ENCODE measurements at regions not wholly inside any gene's neighbourhood (a gene's known extent, or its start where the extent isn't known, plus 50 kb on each side); places are given as distances from the start of the nearest gene placed in this dataset.
A peak's percentile ranks its signal among the peaks of the same experiment; 100 is the strongest.

DNA sequence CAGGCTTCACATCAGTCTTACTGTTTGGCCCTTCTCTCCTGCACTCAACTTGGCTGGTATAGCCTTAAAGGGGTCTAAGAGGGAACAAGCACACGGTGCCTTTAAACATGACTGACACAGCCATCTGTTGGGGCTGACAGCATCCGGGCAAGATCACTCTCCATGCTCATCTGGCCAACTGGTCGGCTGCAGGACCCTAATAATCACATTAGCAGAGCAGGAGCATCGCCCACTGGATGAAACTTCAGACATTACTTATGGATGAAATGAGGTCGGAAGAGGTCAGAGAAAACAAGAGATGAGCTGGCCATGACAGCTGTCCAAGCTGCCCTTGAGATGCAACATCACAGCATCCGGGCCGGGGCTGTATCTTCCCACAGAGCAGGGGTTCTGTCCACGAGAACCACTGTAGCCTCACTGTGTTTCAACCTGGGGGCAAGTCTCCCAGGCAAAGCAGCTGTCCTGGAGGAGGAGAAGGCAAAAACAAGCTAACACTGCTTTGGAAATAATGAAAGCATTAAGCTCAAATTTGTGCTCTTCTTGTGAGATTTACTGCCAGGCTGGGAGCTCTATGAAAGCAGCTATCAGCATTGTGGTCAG lies 94.4 kb upstream of the TTC29 start:
- Mint-ChIP-seq H3K27ac (no peak overlapping the region), H3K4me3 (no peak overlapping the region), H3K27me3 (ENCODE audit: low read depth) (peaks cover 11% of the 10 kb centered on the region), H3K36me3 (ENCODE audit: low read depth) (no peaks in the 10 kb centered on the region), H3K9me3 (no peaks in the 10 kb centered on the region), H3K4me1 (ENCODE audit: low read depth) (no peaks in the 10 kb centered on the region)

DNA sequence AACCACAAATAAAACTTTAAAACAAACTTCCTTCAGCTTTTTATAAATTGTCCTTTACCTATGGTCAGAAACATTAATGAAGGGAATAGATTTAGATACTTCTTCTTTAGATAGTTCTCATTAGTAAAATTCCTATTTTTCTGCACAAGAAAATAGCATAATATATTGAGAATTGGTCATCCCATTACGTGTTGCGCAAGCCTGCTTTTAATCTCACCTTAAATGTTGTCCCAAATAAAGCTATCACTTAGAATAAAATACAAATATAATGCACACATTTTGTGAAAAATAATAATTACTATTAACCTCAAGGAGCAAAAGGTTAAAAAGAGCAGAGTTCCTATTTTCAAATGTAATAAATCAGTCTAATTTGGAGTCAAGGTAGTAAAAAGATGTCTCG lies 95.2 kb upstream of the TTC29 start:
- H3K4me1 Mint-ChIP-seq (ENCODE audit: low read depth) = no peaks in the 10 kb centered on the region
- no peaks in the 10 kb centered on the region for H3K36me3 Mint-ChIP-seq (ENCODE audit: low read depth)
- peaks cover 7% of the 10 kb centered on the region for H3K27me3 Mint-ChIP-seq (ENCODE audit: low read depth)
- no peak overlapping the region for H3K4me3 Mint-ChIP-seq
- H3K27ac Mint-ChIP-seq = no peak overlapping the region
- H3K9me3 Mint-ChIP-seq = no peaks in the 10 kb centered on the region

GRCh38 chr4:147041376-147041775 lies 95.7 kb upstream of the TTC29 start:
- Mint-ChIP-seq H3K4me1 (ENCODE audit: low read depth) (no peaks in the 10 kb centered on the region), H3K4me3 (no peak overlapping the region), H3K9me3 (no peaks in the 10 kb centered on the region), H3K27me3 (ENCODE audit: low read depth) (peaks cover 7% of the 10 kb centered on the region), H3K36me3 (ENCODE audit: low read depth) (no peaks in the 10 kb centered on the region), H3K27ac (no peak overlapping the region)

GRCh38 chr4:147042046-147042445 lies 96.4 kb upstream of the TTC29 start:
- Mint-ChIP-seq H3K27ac (no peak overlapping the region), H3K4me1 (ENCODE audit: low read depth) (no peaks in the 10 kb centered on the region), H3K27me3 (ENCODE audit: low read depth) (peaks cover 7% of the 10 kb centered on the region), H3K4me3 (no peak overlapping the region), H3K9me3 (no peaks in the 10 kb centered on the region), H3K36me3 (ENCODE audit: low read depth) (no peaks in the 10 kb centered on the region)

- Mint-ChIP-seq H3K27ac (no peak overlapping the region), H3K36me3 (ENCODE audit: low read depth) (no peaks in the 10 kb centered on the region), H3K27me3 (ENCODE audit: low read depth) (peaks cover 7% of the 10 kb centered on the region), H3K4me1 (ENCODE audit: low read depth) (no peaks in the 10 kb centered on the region), H3K9me3 (no peaks in the 10 kb centered on the region), H3K4me3 (no peak overlapping the region)
These were observed 98.6 kb upstream of the TTC29 start for GRCh38 chr4:147044241-147044640.

DNA sequence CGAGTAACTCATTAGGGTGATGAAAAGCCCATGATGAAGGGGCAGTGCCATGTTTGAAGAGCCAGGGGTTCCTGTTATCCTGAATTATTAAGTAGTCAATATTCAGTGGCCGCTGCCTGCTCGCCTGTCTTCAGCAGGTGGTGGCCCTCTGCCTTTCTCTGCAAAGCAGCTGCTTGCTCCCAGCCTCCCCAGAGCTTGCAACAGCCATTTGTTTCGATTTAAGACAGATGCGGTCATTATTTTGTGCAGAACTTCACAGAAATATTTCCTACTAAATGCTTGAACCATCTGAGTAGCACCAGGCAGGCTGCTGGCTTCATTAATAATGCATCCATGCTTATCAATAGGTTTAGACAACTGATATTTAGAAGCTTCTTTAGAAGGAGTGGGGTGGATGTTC lies 104.3 kb upstream of the TTC29 start:
- no peak overlapping the region for H3K27ac Mint-ChIP-seq
- H3K27me3 Mint-ChIP-seq (ENCODE audit: low read depth) = peaks cover 3% of the 10 kb centered on the region
- H3K36me3 Mint-ChIP-seq (ENCODE audit: low read depth) = no peaks in the 10 kb centered on the region
- H3K4me1 Mint-ChIP-seq (ENCODE audit: low read depth) = no peaks in the 10 kb centered on the region
- no peak overlapping the region for H3K4me3 Mint-ChIP-seq
- no peaks in the 10 kb centered on the region for H3K9me3 Mint-ChIP-seq

DNA sequence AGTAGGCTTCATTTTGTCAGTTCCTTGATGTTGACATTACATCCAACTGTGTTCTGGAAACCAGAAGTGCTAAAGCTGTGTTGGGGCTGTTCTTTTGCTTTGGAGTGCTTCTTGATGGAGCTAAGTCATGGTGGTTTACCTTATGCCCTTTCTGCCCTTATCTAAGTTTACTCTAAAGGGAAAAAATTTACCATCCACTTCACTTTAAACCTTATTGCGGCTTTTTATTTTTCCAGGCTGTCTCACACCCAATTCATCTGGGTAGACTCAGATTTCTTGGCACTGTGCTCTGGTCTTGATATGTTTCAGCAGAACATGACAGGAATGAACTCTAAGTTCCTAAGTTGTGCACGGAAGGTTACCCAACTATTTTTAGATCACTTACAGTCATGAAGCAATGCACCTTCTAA lies 104.7 kb upstream of the TTC29 start:
- Mint-ChIP-seq H3K36me3 (ENCODE audit: low read depth) (no peaks in the 10 kb centered on the region), H3K27ac (no peak overlapping the region), H3K9me3 (no peaks in the 10 kb centered on the region), H3K27me3 (ENCODE audit: low read depth) (peaks cover 3% of the 10 kb centered on the region), H3K4me1 (ENCODE audit: low read depth) (no peaks in the 10 kb centered on the region), H3K4me3 (no peak overlapping the region)

- H3K36me3 Mint-ChIP-seq (ENCODE audit: low read depth) = no peaks in the 10 kb centered on the region
- H3K27ac Mint-ChIP-seq = no peak overlapping the region
- H3K27me3 Mint-ChIP-seq (ENCODE audit: low read depth) = peaks cover 3% of the 10 kb centered on the region
- H3K9me3 Mint-ChIP-seq = no peaks in the 10 kb centered on the region
- no peak overlapping the region for H3K4me3 Mint-ChIP-seq
- H3K4me1 Mint-ChIP-seq (ENCODE audit: low read depth) = peaks cover 2% of the 10 kb centered on the region
These were observed 106.7 kb upstream of the TTC29 start for GRCh38 chr4:147052361-147052760.

- H3K36me3 Mint-ChIP-seq (ENCODE audit: low read depth) = peaks cover 2% of the 10 kb centered on the region
- H3K27ac Mint-ChIP-seq = no peak overlapping the region
- H3K27me3 Mint-ChIP-seq (ENCODE audit: low read depth) = peaks cover 3% of the 10 kb centered on the region
- no peaks in the 10 kb centered on the region for H3K9me3 Mint-ChIP-seq
- peaks cover 5% of the 10 kb centered on the region for H3K4me1 Mint-ChIP-seq (ENCODE audit: low read depth)
- no peak overlapping the region for H3K4me3 Mint-ChIP-seq
These were observed 108.7 kb upstream of the TTC29 start for GRCh38 chr4:147054228-147054872.

- peak overlapping the region; percentile 70 for H3K4me3 Mint-ChIP-seq
- H3K27me3 Mint-ChIP-seq (ENCODE audit: low read depth) = no peaks in the 10 kb centered on the region
- peaks cover 2% of the 10 kb centered on the region for H3K36me3 Mint-ChIP-seq (ENCODE audit: low read depth)
- H3K27ac Mint-ChIP-seq = peak overlapping the region; percentile 80
- H3K9me3 Mint-ChIP-seq = no peaks in the 10 kb centered on the region
- peaks cover 5% of the 10 kb centered on the region for H3K4me1 Mint-ChIP-seq (ENCODE audit: low read depth)
These were observed 111.4 kb upstream of the TTC29 start for GRCh38 chr4:147056940-147057610.

GRCh38 chr4:147057611-147058190 lies 112.0 kb upstream of the TTC29 start:
- no peaks in the 10 kb centered on the region for H3K9me3 Mint-ChIP-seq
- H3K36me3 Mint-ChIP-seq (ENCODE audit: low read depth) = peaks cover 2% of the 10 kb centered on the region
- H3K4me1 Mint-ChIP-seq (ENCODE audit: low read depth) = peaks cover 5% of the 10 kb centered on the region
- peak overlapping the region; percentile 70 for H3K4me3 Mint-ChIP-seq
- no peaks in the 10 kb centered on the region for H3K27me3 Mint-ChIP-seq (ENCODE audit: low read depth)
- H3K27ac Mint-ChIP-seq = peak overlapping the region; percentile 80

DNA sequence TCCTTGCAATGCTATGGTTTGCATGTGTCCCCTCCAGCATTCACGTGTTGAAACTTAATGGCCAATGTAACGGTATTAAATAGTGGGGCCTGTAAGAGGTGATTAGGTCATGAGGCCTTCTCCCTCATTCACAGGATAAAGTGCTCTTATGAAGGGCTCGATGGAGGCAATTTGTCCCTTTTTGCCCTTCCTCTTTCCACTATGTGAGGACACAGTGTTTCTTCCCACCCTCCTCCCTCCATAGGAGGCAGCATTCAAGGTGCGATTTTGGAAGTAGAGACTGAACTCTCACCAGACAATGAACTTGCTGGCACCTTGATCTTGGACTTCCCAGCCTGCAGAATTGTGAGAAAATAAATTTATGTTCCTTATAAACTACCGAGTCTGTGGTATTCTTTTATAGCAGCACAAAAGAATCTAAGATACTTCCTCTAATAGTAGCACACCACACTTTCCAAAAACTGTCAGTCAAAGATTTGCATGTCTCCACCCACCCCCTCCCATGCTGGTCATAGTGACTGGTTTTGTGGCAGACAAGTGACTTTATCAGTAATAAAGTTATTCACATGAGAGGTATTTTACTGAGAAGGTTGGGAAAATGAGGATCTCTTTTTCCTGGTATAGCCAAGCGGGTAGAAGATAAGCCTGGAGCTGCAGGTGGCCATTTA lies 113.5 kb upstream of the TTC29 start:
- Mint-ChIP-seq H3K27me3 (ENCODE audit: low read depth) (no peaks in the 10 kb centered on the region), H3K9me3 (no peaks in the 10 kb centered on the region), H3K36me3 (ENCODE audit: low read depth) (peaks cover 2% of the 10 kb centered on the region), H3K4me3 (no peak overlapping the region), H3K27ac (no peak overlapping the region), H3K4me1 (ENCODE audit: low read depth) (peaks cover 5% of the 10 kb centered on the region)

DNA sequence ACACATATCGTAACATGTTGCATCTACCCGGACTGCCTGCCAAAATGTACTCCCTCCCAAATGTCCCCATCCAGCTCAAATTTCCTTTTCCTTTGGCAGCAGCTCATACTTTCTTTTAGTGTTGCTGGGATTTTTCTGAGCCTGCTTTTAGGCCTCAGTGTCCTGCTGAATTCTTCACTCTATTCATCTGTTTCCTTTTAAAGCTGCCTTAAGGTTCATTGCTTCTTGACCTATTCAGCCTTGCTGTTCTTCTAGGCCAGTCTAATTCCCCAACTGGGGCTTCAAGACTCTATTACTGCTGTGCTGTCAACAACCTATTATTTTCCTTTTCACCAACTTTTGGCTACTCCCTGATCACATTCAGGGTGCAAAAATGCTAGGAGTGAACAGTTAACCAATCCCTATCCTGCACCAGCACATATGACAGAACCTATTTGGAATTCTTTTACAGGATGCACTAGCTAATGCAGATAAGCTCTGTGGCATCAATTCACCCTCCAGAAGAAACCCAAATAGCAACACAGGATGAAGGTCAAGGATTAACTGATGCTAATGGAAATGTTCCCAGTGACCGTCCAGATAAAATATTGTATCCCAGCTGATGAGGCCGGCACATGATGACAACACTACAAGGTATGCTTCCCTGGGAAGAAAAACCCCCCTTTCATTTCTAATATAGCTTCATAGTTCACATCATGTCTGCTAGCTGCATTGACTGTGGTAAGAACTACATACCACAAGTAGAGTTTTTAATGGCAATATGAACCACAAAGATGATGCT lies 114.7 kb upstream of the TTC29 start:
- no peak overlapping the region for H3K4me3 Mint-ChIP-seq
- peaks cover 2% of the 10 kb centered on the region for H3K36me3 Mint-ChIP-seq (ENCODE audit: low read depth)
- H3K9me3 Mint-ChIP-seq = no peaks in the 10 kb centered on the region
- peaks cover 5% of the 10 kb centered on the region for H3K4me1 Mint-ChIP-seq (ENCODE audit: low read depth)
- H3K27me3 Mint-ChIP-seq (ENCODE audit: low read depth) = no peaks in the 10 kb centered on the region
- no peak overlapping the region for H3K27ac Mint-ChIP-seq

GRCh38 chr4:147064856-147065255 lies 119.2 kb upstream of the TTC29 start:
- H3K36me3 Mint-ChIP-seq (ENCODE audit: low read depth) = no peaks in the 10 kb centered on the region
- no peaks in the 10 kb centered on the region for H3K9me3 Mint-ChIP-seq
- no peak overlapping the region for H3K27ac Mint-ChIP-seq
- no peak overlapping the region for H3K4me3 Mint-ChIP-seq
- H3K4me1 Mint-ChIP-seq (ENCODE audit: low read depth) = no peaks in the 10 kb centered on the region
- H3K27me3 Mint-ChIP-seq (ENCODE audit: low read depth) = no peaks in the 10 kb centered on the region

Measured in T-helper 1 cell treated with Interleukin-12 subunit alpha and Interleukin-12 subunit beta and Interleukin-4 antibody, amounts not matched to agents 30 μg/mL and 1 μg/mL, for 36 hours (primary cell).